Right atrium auricular region (tissue), 2 donors: ENCODE measurements at regions not wholly inside any gene's neighbourhood (a gene's known extent, or its start where the extent isn't known, plus 50 kb on each side); places are given as distances from the start of the nearest gene placed in this dataset.
"Not testable (repeated sequence)": the region's sequence is repeated elsewhere in the genome, so short reads cannot be mapped to it uniquely, and the experiment has no call there.

Source experiments
- DNase-seq: peaks from one replicate; pipeline ENCODE4 v3.0.0-alpha.2; 2019; ENCODE audit warnings: low spot score
- H3K27ac ChIP-seq, 2 donors: fragments of 200-600 bp; sonication (generic); 1 replicate in 1 of 2; 2 replicates in 1 of 2; pipeline ENCODE4 v1.5.1; 2016 to 2019
- H3K27me3 ChIP-seq, 2 donors: fragments of 200-600 bp; sonication (generic); one replicate each; pipeline versions ENCODE4 v1.5.1 to v1.6.0; 2017 to 2019
- H3K36me3 ChIP-seq: fragments of 200-600 bp; sonication (generic); one replicate; pipeline ENCODE4 v1.5.1; 2016
- H3K4me1 ChIP-seq, 2 donors: fragments of 200-600 bp; sonication (generic); one replicate each; pipeline versions ENCODE4 v1.5.1 to v1.6.0; 2017 to 2019
- H3K4me3 ChIP-seq, 2 donors: fragments of 200-600 bp; sonication (generic); 1 replicate in 1 of 2; 2 replicates in 1 of 2; pipeline ENCODE4 v1.5.1; 2017 to 2019; ENCODE audit warnings: mild to moderate bottlenecking in 1 of 2, moderate library complexity in 1 of 2
- H3K9me3 ChIP-seq, 2 donors: fragments of 200-600 bp; sonication (generic); one replicate each; pipeline ENCODE4 v1.5.1; 2019
- CTCF ChIP-seq, 2 donors: fragments of 200-600 bp; sonication (generic); IDR thresholded peaks; one replicate each; pipeline ENCODE4 v1.5.1; 2019; ENCODE audit warnings: antibody characterized with exemption in 2 of 2

GRCh38 chr6:76752841-76753240 is 680.4 kb upstream of the IMPG1 start:
- Histone ChIP-seq H3K27ac (no peak overlapping the region), H3K9me3 (peaks cover 0 to 6% of the 10 kb centered on the region in 2 donors), H3K36me3 (no peaks in the 10 kb centered on the region), H3K4me1 (no peaks in the 10 kb centered on the region), H3K4me3 (no peak overlapping the region), H3K27me3 (no peaks in the 10 kb centered on the region)
- no peak for DNase-seq
- TF ChIP-seq CTCF (IDR thresholded peaks at IDR 0.05), result no peak

- not testable (repeated sequence) for DNase-seq, H3K9me3 ChIP-seq, H3K36me3 ChIP-seq, H3K4me1 ChIP-seq, H3K4me3 ChIP-seq, H3K27ac ChIP-seq, H3K27me3 ChIP-seq
Observed at GRCh38 chr6:76745388-76745787, 672.9 kb upstream of the IMPG1 start.

GRCh38 chr6:76744151-76744720 is 671.8 kb upstream of the IMPG1 start:
- not testable (repeated sequence) for H3K4me1 ChIP-seq, H3K4me3 ChIP-seq, H3K27me3 ChIP-seq, H3K27ac ChIP-seq, H3K36me3 ChIP-seq, DNase-seq, H3K9me3 ChIP-seq

GRCh38 chr6:76742919-76743318 is 670.5 kb upstream of the IMPG1 start:
- no peak for TF ChIP-seq CTCF (IDR thresholded peaks at IDR 0.05)
- no peaks in the 10 kb centered on the region for H3K4me1 ChIP-seq
- no peak overlapping the region for H3K4me3 ChIP-seq
- H3K27ac ChIP-seq, result no peak overlapping the region
- no peaks in the 10 kb centered on the region for H3K27me3 ChIP-seq
- DNase-seq, result no peak
- no peaks in the 10 kb centered on the region for H3K36me3 ChIP-seq
- H3K9me3 ChIP-seq, result no peaks in the 10 kb centered on the region

GRCh38 chr6:76719449-76719848 is 647.0 kb upstream of the IMPG1 start:
- no peaks in the 10 kb centered on the region for H3K36me3 ChIP-seq
- H3K4me3 ChIP-seq, result no peak overlapping the region
- no peaks in the 10 kb centered on the region for H3K4me1 ChIP-seq
- TF ChIP-seq CTCF (IDR thresholded peaks at IDR 0.05), result no peak
- DNase-seq, result no peak
- no peaks in the 10 kb centered on the region for H3K9me3 ChIP-seq
- no peaks in the 10 kb centered on the region for H3K27me3 ChIP-seq
- no peak overlapping the region for H3K27ac ChIP-seq

GRCh38 chr6:76708641-76709331 is 636.3 kb upstream of the IMPG1 start:
- H3K9me3 ChIP-seq, result no peaks in the 10 kb centered on the region
- H3K36me3 ChIP-seq, result no peaks in the 10 kb centered on the region
- no peaks in the 10 kb centered on the region for H3K27me3 ChIP-seq
- DNase-seq, result no peak
- peaks cover 0 to 7% of the 10 kb centered on the region in 2 donors for H3K4me1 ChIP-seq
- TF ChIP-seq CTCF (IDR thresholded peaks at IDR 0.05), result no peak
- H3K4me3 ChIP-seq, result no peak overlapping the region
- H3K27ac ChIP-seq, result no peak overlapping the region

- Histone ChIP-seq H3K4me3 (no peak overlapping the region), H3K9me3 (no peaks in the 10 kb centered on the region), H3K4me1 (peaks cover 0 to 7% of the 10 kb centered on the region in 2 donors), H3K27ac (no peak overlapping the region), H3K36me3 (no peaks in the 10 kb centered on the region), H3K27me3 (no peaks in the 10 kb centered on the region)
- no peak for TF ChIP-seq CTCF (IDR thresholded peaks at IDR 0.05)
- DNase-seq, result no peak
Observed at GRCh38 chr6:76707630-76708029, 635.2 kb upstream of the IMPG1 start.
